HG02763 (cell line): ENCODE measurements at regions not wholly inside any gene's neighbourhood (a gene's known extent, or its start where the extent isn't known, plus 50 kb on each side); places are given as distances from the start of the nearest gene placed in this dataset.

Experiments used
- ATAC-seq: cut with Tn5 transposase; IDR thresholded peaks from one replicate; pipeline ENCODE4 v1.9.1; 2021; ENCODE audit warnings: mild to moderate bottlenecking, moderate library complexity; ENCODE audit not compliant: unreplicated experiment

GRCh38 chr15:77739591-77740378, 107.1 kb upstream of the LINGO1 start:
- ATAC-seq: no peak

- ATAC-seq: no peak
Observed at GRCh38 chr15:77738441-77739302, 106.0 kb upstream of the LINGO1 start.

GRCh38 chr15:77738038-77738370, 105.3 kb upstream of the LINGO1 start:
- ATAC-seq: no peak

- no peak for ATAC-seq
Observed at GRCh38 chr15:77737238-77738037, 104.7 kb upstream of the LINGO1 start.

GRCh38 chr15:77734306-77734705, 101.6 kb upstream of the LINGO1 start:
- no peak for ATAC-seq

- no peak for ATAC-seq
Observed at GRCh38 chr15:77733579-77734300, 101.0 kb upstream of the LINGO1 start.

- no peak for ATAC-seq
Observed at GRCh38 chr15:77732514-77733335, 100.0 kb upstream of the LINGO1 start.

- no peak for ATAC-seq
Observed at GRCh38 chr15:77731945-77732344, 99.2 kb upstream of the LINGO1 start.

GRCh38 chr15:77731067-77731466, 98.4 kb upstream of the LINGO1 start:
- ATAC-seq: no peak

GRCh38 chr15:77727635-77728304, 95.1 kb upstream of the LINGO1 start:
- no peak for ATAC-seq

GRCh38 chr15:77724715-77725114, 92.0 kb upstream of the LINGO1 start:
- ATAC-seq: no peak

- no peak for ATAC-seq
Observed at GRCh38 chr15:77723756-77724155, 91.0 kb upstream of the LINGO1 start.

- no peak for ATAC-seq
Observed at GRCh38 chr15:77722759-77723460, 90.2 kb upstream of the LINGO1 start.

GRCh38 chr15:77721963-77722362, 89.3 kb upstream of the LINGO1 start:
- no peak for ATAC-seq

GRCh38 chr15:77720655-77721054, 87.9 kb upstream of the LINGO1 start:
- no peak for ATAC-seq

- no peak for ATAC-seq
Observed at GRCh38 chr15:77720173-77720572, 87.5 kb upstream of the LINGO1 start.

- ATAC-seq: no peak
Observed at GRCh38 chr15:77719450-77719849, 86.7 kb upstream of the LINGO1 start.

GRCh38 chr15:77717333-77717990, 84.8 kb upstream of the LINGO1 start:
- no peak for ATAC-seq
